ENCODE measurements at regions not wholly inside any gene's neighbourhood (a gene's known extent, or its start where the extent isn't known, plus 50 kb on each side); places are given as distances from the start of the nearest gene placed in this dataset.

- TF ChIP-seq CTCF (IDR thresholded peaks at IDR 0.05): no peak
- no peak for TF ChIP-seq POLR2A (IDR thresholded peaks at IDR 0.05)
Observed at GRCh38 chr3:76687019-76687418, 352.9 kb upstream of the ROBO2 start.

Measured in testis (tissue), 2 donors.